ENCODE measurements at regions not wholly inside any gene's neighbourhood (a gene's known extent, or its start where the extent isn't known, plus 50 kb on each side); places are given as distances from the start of the nearest gene placed in this dataset.

DNA sequence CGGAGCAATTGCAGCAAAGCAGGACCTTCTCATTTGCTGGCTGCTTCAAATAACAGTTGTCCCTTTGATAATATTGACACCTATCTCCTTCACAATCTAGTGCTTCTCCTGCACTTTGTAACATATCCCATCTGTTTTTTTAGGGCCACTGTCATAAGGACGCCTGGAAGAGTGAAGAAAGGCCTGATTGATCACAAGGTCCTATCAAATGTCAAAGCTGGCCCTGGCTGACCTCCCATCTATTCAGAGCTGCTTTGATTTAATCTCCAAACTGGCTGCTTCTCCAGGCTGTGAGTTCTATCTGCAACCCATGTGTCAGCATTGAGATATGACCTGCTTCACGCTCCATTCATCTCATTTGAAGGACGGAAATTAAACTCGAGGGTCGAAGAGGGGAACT is 601.2 kb upstream of the KCNMB2 start:
- TF ChIP-seq CTCF (conservative IDR thresholded peaks at IDR 0.05 in 1 of 2, IDR thresholded peaks at IDR 0.05 in 1 of 2; ENCODE audit: extremely low read depth in 1 of 2, insufficient read depth in 1 of 2, low read depth in 1 of 2, low read length in 2 of 2) (no peak), EZH2 (IDR thresholded peaks at IDR 0.05; ENCODE audit: borderline replicate concordance, low read length) (no peak)

Data from mammary epithelial cell (primary cell).